Prostate gland (tissue), 2 donors: ENCODE measurements at regions not wholly inside any gene's neighbourhood (a gene's known extent, or its start where the extent isn't known, plus 50 kb on each side); places are given as distances from the start of the nearest gene placed in this dataset.

Experiments
- DNase-seq: peaks from one replicate; pipeline ENCODE4 v3.0.0-alpha.2; 2019; ENCODE audit warnings: low spot score
- H3K27ac ChIP-seq, 2 donors: fragments of 200-600 bp; sonication (generic); 2 replicates each; pipeline ENCODE4 v1.5.1; 2017 to 2019
- H3K27me3 ChIP-seq: fragments of 200-600 bp; sonication (generic); replicated peaks from 2 replicates; pipeline ENCODE4 v1.5.1; 2019; ENCODE audit not compliant: insufficient read depth
- H3K36me3 ChIP-seq, 2 donors: fragments of 200-600 bp; sonication (generic); 1 replicate in 1 of 2; 2 replicates in 1 of 2; pipeline versions ENCODE4 v1.5.1 to v1.8.1; 2017 to 2019
- H3K4me1 ChIP-seq: fragments of 200-600 bp; sonication (generic); replicated peaks from 2 replicates; pipeline ENCODE4 v1.5.1; 2019
- H3K4me3 ChIP-seq, 2 donors: fragments of 200-600 bp; sonication (generic); 2 replicates each; pipeline ENCODE4 v1.5.1; 2017 to 2019
- H3K9me3 ChIP-seq: fragments of 200-600 bp; sonication (generic); 2 replicates; pipeline ENCODE4 v1.5.1; 2017
- POLR2A ChIP-seq: fragments of 450-650 bp; IDR thresholded peaks from one replicate; pipeline ENCODE4 v1.6.1; 2016; ENCODE audit warnings: antibody characterized with exemption, mild to moderate bottlenecking
- POLR2AphosphoS5 ChIP-seq: sonication (generic); formaldehyde crosslinking; IDR thresholded peaks from one replicate; pipeline ENCODE4 v1.6.1; 2017; ENCODE audit warnings: antibody characterized with exemption
- WGBS: methylation state at CpG from one replicate; pipeline ENCODE4 v1.1.5; 2018; 5-methylcytosine and 5-hydroxymethylcytosine counted together
- intact Hi-C: fragments of 100-400 bp; cut with DNase I; formaldehyde crosslinking; loops from one replicate; pipeline ENCODE4 v1.14.2; 2022
- TF ChIP-seq, protein P1 (sequence below), 4 experiments: fragments of 200-600 bp in 2 of 4; fragments of 450-650 bp in 2 of 4; sonication (generic) in 2 of 4; IDR thresholded peaks; 1 replicate in 3 of 4; 2 replicates in 1 of 4; pipeline ENCODE4 v1.5.1; 2016 to 2019; ENCODE audit warnings: antibody characterized with exemption in 4 of 4, mild to moderate bottlenecking in 2 of 4, moderate library complexity in 2 of 4

GRCh38 chr7:3119963-3120362 is 76.3 kb upstream of the CARD11 start:
- TF ChIP-seq, protein P1, sequence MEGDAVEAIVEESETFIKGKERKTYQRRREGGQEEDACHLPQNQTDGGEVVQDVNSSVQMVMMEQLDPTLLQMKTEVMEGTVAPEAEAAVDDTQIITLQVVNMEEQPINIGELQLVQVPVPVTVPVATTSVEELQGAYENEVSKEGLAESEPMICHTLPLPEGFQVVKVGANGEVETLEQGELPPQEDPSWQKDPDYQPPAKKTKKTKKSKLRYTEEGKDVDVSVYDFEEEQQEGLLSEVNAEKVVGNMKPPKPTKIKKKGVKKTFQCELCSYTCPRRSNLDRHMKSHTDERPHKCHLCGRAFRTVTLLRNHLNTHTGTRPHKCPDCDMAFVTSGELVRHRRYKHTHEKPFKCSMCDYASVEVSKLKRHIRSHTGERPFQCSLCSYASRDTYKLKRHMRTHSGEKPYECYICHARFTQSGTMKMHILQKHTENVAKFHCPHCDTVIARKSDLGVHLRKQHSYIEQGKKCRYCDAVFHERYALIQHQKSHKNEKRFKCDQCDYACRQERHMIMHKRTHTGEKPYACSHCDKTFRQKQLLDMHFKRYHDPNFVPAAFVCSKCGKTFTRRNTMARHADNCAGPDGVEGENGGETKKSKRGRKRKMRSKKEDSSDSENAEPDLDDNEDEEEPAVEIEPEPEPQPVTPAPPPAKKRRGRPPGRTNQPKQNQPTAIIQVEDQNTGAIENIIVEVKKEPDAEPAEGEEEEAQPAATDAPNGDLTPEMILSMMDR (IDR thresholded peaks at IDR 0.05), result no peak
- no peak for TF ChIP-seq POLR2A
- no peak for TF ChIP-seq POLR2AphosphoS5
- intact Hi-C loops, result no loop called here
- no peaks in the 10 kb centered on the region for H3K4me1 ChIP-seq
- no peak overlapping the region for H3K4me3 ChIP-seq
- H3K9me3 ChIP-seq, result no peaks in the 10 kb centered on the region
- H3K27ac ChIP-seq, result no peak overlapping the region
- no peaks in the 10 kb centered on the region for H3K27me3 ChIP-seq
- DNase-seq, result no peak
- no peaks in the 10 kb centered on the region for H3K36me3 ChIP-seq
- 65% methylated on average over 3 of the region's 3 CpGs for WGBS

- no peak for DNase-seq
- 85% methylated on average over 3 of the region's 3 CpGs for WGBS
- H3K9me3 ChIP-seq, result no peaks in the 10 kb centered on the region
- H3K27me3 ChIP-seq, result no peaks in the 10 kb centered on the region
- H3K27ac ChIP-seq, result no peak overlapping the region
- intact Hi-C loops, result no loop called here
- no peaks in the 10 kb centered on the region for H3K36me3 ChIP-seq
- no peak for TF ChIP-seq POLR2A
- TF ChIP-seq, protein P1 (IDR thresholded peaks at IDR 0.05), result no peak
- no peak for TF ChIP-seq POLR2AphosphoS5
- no peaks in the 10 kb centered on the region for H3K4me1 ChIP-seq
- no peak overlapping the region for H3K4me3 ChIP-seq
Observed at GRCh38 chr7:3120513-3120912, 76.8 kb upstream of the CARD11 start.

DNA sequence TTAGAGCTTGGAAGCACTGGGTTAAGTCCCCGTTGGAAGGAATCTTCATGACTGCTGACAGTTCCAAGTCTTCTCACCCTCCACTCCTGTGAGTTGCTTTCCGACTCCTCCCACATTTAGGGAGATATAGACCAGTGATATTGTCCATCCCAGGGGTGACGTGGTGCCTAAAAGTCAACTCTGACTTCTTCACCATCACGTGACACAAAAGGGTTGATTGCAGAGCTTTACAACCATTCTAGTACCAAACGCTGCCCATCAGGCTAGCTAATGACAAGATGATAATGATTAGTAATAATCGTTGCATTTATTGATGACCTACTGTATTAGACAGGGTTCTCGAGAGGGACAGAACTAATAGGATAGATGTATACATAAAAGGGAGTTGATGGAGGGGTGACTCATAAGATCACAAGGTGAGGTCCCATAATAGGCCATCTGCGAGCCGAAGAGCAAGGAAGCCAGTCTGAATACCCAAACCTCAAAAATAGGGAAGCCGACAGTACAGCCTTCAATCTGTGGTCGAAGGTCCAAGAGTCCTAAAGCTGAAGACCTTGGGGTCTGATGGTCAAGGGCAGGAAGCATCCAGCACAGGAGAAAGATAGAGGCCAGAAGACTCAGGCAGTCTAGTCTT is 85.3 kb upstream of the CARD11 start:
- Histone ChIP-seq H3K36me3 (no peaks in the 10 kb centered on the region), H3K4me1 (no peaks in the 10 kb centered on the region), H3K27ac (no peak overlapping the region), H3K4me3 (no peak overlapping the region), H3K9me3 (no peaks in the 10 kb centered on the region), H3K27me3 (no peaks in the 10 kb centered on the region)
- 82% methylated on average over 11 of the region's 11 CpGs for WGBS
- no peak for TF ChIP-seq POLR2AphosphoS5
- no peak for TF ChIP-seq POLR2A
- TF ChIP-seq, protein P1 (IDR thresholded peaks at IDR 0.05), result no peak
- intact Hi-C loops, result no loop called here
- DNase-seq, result no peak

DNA sequence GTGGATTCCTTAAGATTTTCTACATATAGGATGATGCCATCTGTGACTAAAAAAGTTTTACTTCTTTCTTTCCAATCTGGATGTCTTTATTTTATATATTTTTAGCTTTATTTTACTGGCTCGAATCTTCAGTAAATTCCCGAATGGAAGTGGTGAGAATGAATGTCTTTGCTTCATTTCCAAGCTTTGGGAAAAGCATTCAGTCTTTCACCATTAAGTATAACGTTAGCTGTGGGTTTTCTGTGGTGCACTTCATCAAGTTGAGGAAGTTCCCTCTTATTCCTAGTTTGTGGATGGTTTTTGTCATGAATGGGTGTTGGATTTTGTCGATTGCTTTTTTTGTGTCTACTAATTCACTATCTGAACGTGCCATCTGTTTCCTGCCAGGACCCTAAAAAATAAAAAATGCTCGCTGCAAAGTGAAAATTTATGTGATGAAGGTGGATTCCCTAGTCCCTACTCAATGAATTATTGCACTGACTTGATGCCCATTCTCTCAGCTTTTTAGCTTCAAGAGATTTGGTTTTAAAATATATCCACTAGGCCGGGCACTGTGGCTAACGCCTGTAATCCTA is 90.2 kb upstream of the CARD11 start:
- Histone ChIP-seq H3K27me3 (no peaks in the 10 kb centered on the region), H3K4me3 (no peak overlapping the region), H3K36me3 (no peaks in the 10 kb centered on the region), H3K4me1 (no peaks in the 10 kb centered on the region), H3K9me3 (no peaks in the 10 kb centered on the region), H3K27ac (no peak overlapping the region)
- DNase-seq, result no peak
- TF ChIP-seq, protein P1 (IDR thresholded peaks at IDR 0.05), result no peak
- no peak for TF ChIP-seq POLR2AphosphoS5
- TF ChIP-seq POLR2A, result no peak
- intact Hi-C loops, result no loop called here
- WGBS, result 83% methylated on average over 8 of the region's 8 CpGs

GRCh38 chr7:3134745-3135144 is 91.1 kb upstream of the CARD11 start:
- Histone ChIP-seq H3K36me3 (no peaks in the 10 kb centered on the region), H3K27ac (no peak overlapping the region), H3K27me3 (no peaks in the 10 kb centered on the region), H3K4me3 (no peak overlapping the region), H3K4me1 (no peaks in the 10 kb centered on the region), H3K9me3 (no peaks in the 10 kb centered on the region)
- WGBS, result 71% methylated on average over 6 of the region's 6 CpGs
- intact Hi-C loops, result no loop called here
- DNase-seq, result no peak
- TF ChIP-seq, protein P1 (IDR thresholded peaks at IDR 0.05), result no peak
- no peak for TF ChIP-seq POLR2A
- no peak for TF ChIP-seq POLR2AphosphoS5
